IMR-90 (cell line): ENCODE measurements at regions not wholly inside any gene's neighbourhood (a gene's known extent, or its start where the extent isn't known, plus 50 kb on each side); places are given as distances from the start of the nearest gene placed in this dataset.

Experiments used
- ATAC-seq: fragments of 200-7000 bp; cut with Tn5 transposase; 2 replicates; pipeline ENCODE4 v1.9.1; 2020; ENCODE audit warnings: low read depth, mild to moderate bottlenecking, moderate library complexity
- BruUV-seq: library from RNA; stranded (reverse); fragments of 400-500 nt; replicated peaks from 2 replicates; lab custom pipeline; 2021; lab: Mats Ljungman, UMichigan
- CTCF ChIA-PET: fragments of 300-600 bp; formaldehyde crosslinking; extraction: SDS; loops from one replicate; lab custom pipeline; 2021; ENCODE audit warnings: antibody characterized with exemption; lab: Yijun Ruan, JAX
- POLR2A ChIA-PET: fragments of 300-600 bp; sonication (Branson Sonifier 250); formaldehyde crosslinking; loops from one replicate; lab custom pipeline; 2022; ENCODE audit warnings: antibody characterized with exemption; ENCODE audit not compliant: unreplicated experiment; lab: Charles Lee
- DNase-seq: peaks from one replicate; pipeline ENCODE4 v3.0.0; 2013
- H2AFZ ChIP-seq: replicated peaks from 2 replicates; pipeline ENCODE3; 2013; ENCODE audit warnings: low read length, mild to moderate bottlenecking; ENCODE audit not compliant: poor library complexity
- H2AK5ac ChIP-seq: 2 replicates; pipeline ENCODE4 v1.6.1; 2013; ENCODE audit warnings: low read depth, low read length, inconsistent platforms
- H2AK9ac ChIP-seq: replicated peaks from 2 replicates; pipeline ENCODE3; 2013; ENCODE audit warnings: mild to moderate bottlenecking, low read depth, low read length, moderate library complexity; ENCODE audit not compliant: poor library complexity
- H2BK120ac ChIP-seq: 2 replicates; pipeline ENCODE4 v1.6.1; 2013; ENCODE audit warnings: low read depth, low read length, inconsistent platforms
- H2BK15ac ChIP-seq: 3 replicates; pipeline ENCODE4 v1.6.1; 2013; ENCODE audit warnings: low read depth, low read length, inconsistent platforms
- H2BK20ac ChIP-seq: 2 replicates; pipeline ENCODE4 v1.6.1; 2013; ENCODE audit warnings: low read depth, mild to moderate bottlenecking, inconsistent platforms, low read length, moderate library complexity
- H2BK5ac ChIP-seq: 2 replicates; pipeline ENCODE4 v1.6.1; 2013; ENCODE audit warnings: mild to moderate bottlenecking, low read depth, low read length, inconsistent platforms; ENCODE audit not compliant: poor library complexity, severe bottlenecking
- H3K14ac ChIP-seq: replicated peaks from 2 replicates; pipeline ENCODE4 v1.6.1; 2013; ENCODE audit warnings: low read depth, low read length, inconsistent platforms
- H3K18ac ChIP-seq: 2 replicates; pipeline ENCODE4 v1.6.1; 2013; ENCODE audit warnings: low read depth, low read length, control low read depth
- H3K23ac ChIP-seq: 2 replicates; pipeline ENCODE4 v1.6.1; 2013; ENCODE audit warnings: low read depth, low read length, inconsistent platforms
- H3K27ac ChIP-seq: 2 replicates; pipeline ENCODE4 v1.5.1; 2013; ENCODE audit warnings: mild to moderate bottlenecking, control low read depth, low read length; ENCODE audit not compliant: insufficient read depth
- H3K27me3 ChIP-seq: 2 replicates; pipeline ENCODE4 v1.6.1; 2013; ENCODE audit warnings: low read length; ENCODE audit not compliant: control insufficient read depth, insufficient read depth
- H3K36me3 ChIP-seq: 2 replicates; pipeline ENCODE4 v1.6.1; 2013; ENCODE audit warnings: low read length, mixed read lengths; ENCODE audit not compliant: control insufficient read depth, insufficient read depth
- H3K4ac ChIP-seq: 2 replicates; pipeline ENCODE4 v1.6.1; 2013; ENCODE audit warnings: low read depth, low read length, inconsistent platforms
- H3K4me1 ChIP-seq: 2 replicates; pipeline ENCODE4 v1.6.1; 2013; ENCODE audit warnings: low read length, mixed read lengths; ENCODE audit not compliant: control insufficient read depth, insufficient read depth
- H3K4me2 ChIP-seq: 2 replicates; pipeline ENCODE4 v1.6.1; 2013; ENCODE audit warnings: low read depth, mild to moderate bottlenecking, control low read depth, low read length, moderate library complexity
- H3K4me3 ChIP-seq: 2 replicates; pipeline ENCODE4 v1.5.1; 2013; ENCODE audit warnings: low read depth, mild to moderate bottlenecking, control low read depth, low read length, moderate library complexity; ENCODE audit not compliant: insufficient read depth
- H3K56ac ChIP-seq: 2 replicates; pipeline ENCODE4 v1.6.1; 2013; ENCODE audit warnings: low read length, inconsistent platforms; ENCODE audit not compliant: insufficient read depth; ENCODE audit errors: extremely low read depth
- H3K79me1 ChIP-seq, 2 experiments: 2 replicates each; pipeline ENCODE4 v1.6.1; 2013; ENCODE audit warnings: low read length in 2 of 2, inconsistent platforms in 1 of 2, low read depth in 1 of 2
- H3K9ac ChIP-seq: 2 replicates; pipeline ENCODE4 v1.6.1; 2013; ENCODE audit warnings: low read depth, low read length, control low read depth
- H3K9me1 ChIP-seq: 2 replicates; pipeline ENCODE4 v1.6.1; 2013; ENCODE audit warnings: low read length, inconsistent platforms; ENCODE audit not compliant: insufficient read depth
- H3K9me3 ChIP-seq: 2 replicates; pipeline ENCODE4 v1.6.1; 2013; ENCODE audit warnings: low read length; ENCODE audit not compliant: control insufficient read depth, insufficient read depth
- H4K20me1 ChIP-seq: 2 replicates; pipeline ENCODE4 v1.6.1; 2013; ENCODE audit warnings: low read length, inconsistent platforms; ENCODE audit not compliant: insufficient read depth
- H4K5ac ChIP-seq: 2 replicates; pipeline ENCODE4 v1.6.1; 2013; ENCODE audit warnings: mild to moderate bottlenecking, low read depth, low read length, control low read depth
- H4K8ac ChIP-seq, 2 experiments: 2 replicates each; pipeline ENCODE4 v1.6.1; 2013; ENCODE audit warnings: low read depth in 2 of 2, low read length in 2 of 2, control low read depth in 1 of 2, inconsistent platforms in 1 of 2
- H4K91ac ChIP-seq: 2 replicates; pipeline ENCODE4 v1.6.1; 2013; ENCODE audit warnings: low read depth, low read length, inconsistent platforms; ENCODE audit not compliant: insufficient read depth
- FOS ChIP-seq: fragments of 150-350 bp; IDR thresholded peaks from 2 replicates; pipeline ENCODE4 v1.6.1; 2016; ENCODE audit warnings: low read depth, low read length
- RFX5 ChIP-seq: IDR thresholded peaks from 2 replicates; pipeline ENCODE4 v1.8.0; 2012; ENCODE audit warnings: low read depth, mild to moderate bottlenecking, low read length, moderate library complexity
- USF2 ChIP-seq: fragments of 150-350 bp; IDR thresholded peaks from 2 replicates; pipeline ENCODE4 v1.6.1; 2017; ENCODE audit warnings: mild to moderate bottlenecking, antibody characterized with exemption, low read length, low read depth
- WGBS, 2 experiments: methylation state at CpG; one replicate each; pipeline versions ENCODE4 v1.1.5 to v1.1.7; 2013; ENCODE audit warnings: missing lambda C conversion rate in 2 of 2; ENCODE audit not compliant: insufficient read length in 1 of 2; ENCODE audit errors: extremely low coverage in 2 of 2; 5-methylcytosine and 5-hydroxymethylcytosine counted together
- dilution Hi-C: fragments of 300-500 bp; cut with HindIII; formaldehyde crosslinking; loops from one replicate; pipeline ENCODE4 v1.14.3; 2018; ENCODE audit warnings: low sequenced_read_pairs; ENCODE audit not compliant: unreplicated experiment
- in situ Hi-C: fragments of 300-500 bp; cut with MboI; formaldehyde crosslinking; loops from 3 replicates; pipeline ENCODE4 v1.14.3; 2019; ENCODE audit warnings: low sequenced_read_pairs, inconsistent platforms, mixed read lengths
- intact Hi-C: fragments of 100-400 bp; cut with micrococcal nuclease; formaldehyde crosslinking; loops from 2 replicates; pipeline ENCODE4 v1.10.0; 2022

- no peak overlapping the region for H2BK120ac ChIP-seq
- no peak overlapping the region for H3K27ac ChIP-seq
- no peaks in the 10 kb centered on the region for H3K27me3 ChIP-seq
- TF ChIP-seq FOS (no peak), USF2 (no peak), RFX5 (no peak)
- no peak overlapping the region for H3K14ac ChIP-seq
- no peak overlapping the region for H4K5ac ChIP-seq
- H2AK5ac ChIP-seq, result no peak overlapping the region
- H2BK5ac ChIP-seq, result no peak overlapping the region
- no peaks in the 10 kb centered on the region for H4K20me1 ChIP-seq
- no peaks in the 10 kb centered on the region for H3K4me1 ChIP-seq
- no peak overlapping the region for H4K91ac ChIP-seq
- H3K9ac ChIP-seq, result no peak overlapping the region
- H3K9me3 ChIP-seq, result peaks cover 7% of the 10 kb centered on the region; the same call in 1 of the 2 replicates
- ChIA-PET CTCF (no interaction called here), POLR2A (no interaction called here)
- H3K4me2 ChIP-seq, result no peak overlapping the region
- WGBS, 2 experiments, result no CpG with 5 or more reads among the region's 2 CpGs
- DNase-seq (no peak), ATAC-seq (no peak)
- H3K56ac ChIP-seq, result no peak overlapping the region
- H2BK15ac ChIP-seq, result no peak overlapping the region
- in situ Hi-C loops, result no loop called here
- H4K8ac ChIP-seq, result no peak overlapping the region
- no peak overlapping the region for H3K23ac ChIP-seq
- intact Hi-C loops, result no loop called here
- H3K79me1 ChIP-seq, result no peaks in the 10 kb centered on the region
- H3K9me1 ChIP-seq, result no peaks in the 10 kb centered on the region
- no peak overlapping the region for H3K18ac ChIP-seq
- H3K4me3 ChIP-seq, result no peak overlapping the region
- BruUV-seq, result no TSS peak
- no peaks in the 10 kb centered on the region for H3K36me3 ChIP-seq
- no peak overlapping the region for H3K4ac ChIP-seq
- H2AK9ac ChIP-seq, result no peak overlapping the region
- dilution Hi-C loops, result no loop called here
- H2BK20ac ChIP-seq, result no peak overlapping the region
- no peak overlapping the region for H2AFZ ChIP-seq
Observed at GRCh38 chr18:77455004-77455403, 205.4 kb downstream of the GALR1 start.
